Common myeloid progenitor, CD34-positive (primary cell): ENCODE measurements at regions not wholly inside any gene's neighbourhood (a gene's known extent, or its start where the extent isn't known, plus 50 kb on each side); places are given as distances from the start of the nearest gene placed in this dataset.

Experiments used
- CTCF ChIA-PET: fragments of 350-600 bp; sonication (Branson Sonifier 250); formaldehyde crosslinking; loops from one replicate; lab custom pipeline; 2021; ENCODE audit warnings: antibody characterized with exemption; lab: Charles Lee
- POLR2A ChIA-PET: fragments of 350-600 bp; sonication (Branson Sonifier 250); formaldehyde crosslinking; loops from one replicate; lab custom pipeline; 2021; ENCODE audit warnings: antibody characterized with exemption; lab: Charles Lee
- DNase-seq, 3 donors: peaks; one replicate each; pipeline versions ENCODE4 v3.0.0 to v3.0.0-alpha.2; 2013
- H3K27ac ChIP-seq, 2 experiments: 1 replicate in 1 of 2; 2 replicates in 1 of 2; pipeline ENCODE4 v1.7.0; 2013; ENCODE audit warnings: inconsistent platforms in 2 of 2, low read length in 2 of 2, mild to moderate bottlenecking in 2 of 2, low read depth in 1 of 2, moderate library complexity in 1 of 2; ENCODE audit not compliant: severe bottlenecking in 2 of 2, insufficient read depth in 1 of 2, poor library complexity in 1 of 2
- H3K27me3 ChIP-seq, 5 experiments: replicated peaks in 2 of 5; 1 replicate in 3 of 5; 2 replicates in 2 of 5; pipeline versions ENCODE4 v1.6.1 to v1.7.0; 2013; ENCODE audit warnings: low read length in 4 of 5, mild to moderate bottlenecking in 2 of 5, moderate library complexity in 2 of 5, inconsistent platforms in 1 of 5; ENCODE audit not compliant: insufficient read depth in 5 of 5, control insufficient read depth in 4 of 5
- H3K36me3 ChIP-seq, 4 experiments: 1 replicate in 2 of 4; 2 replicates in 2 of 4; pipeline versions ENCODE4 v1.6.1 to v1.7.0; 2013; ENCODE audit warnings: low read length in 3 of 4, control low read depth in 1 of 4, mild to moderate bottlenecking in 1 of 4; ENCODE audit not compliant: control insufficient read depth in 4 of 4, insufficient read depth in 4 of 4
- H3K4me1 ChIP-seq, 4 experiments: 1 replicate in 3 of 4; 2 replicates in 1 of 4; pipeline versions ENCODE4 v1.6.1 to v1.7.1; 2013; ENCODE audit warnings: low read length in 3 of 4, mild to moderate bottlenecking in 3 of 4, control low read depth in 1 of 4, inconsistent platforms in 1 of 4, moderate library complexity in 1 of 4; ENCODE audit not compliant: control insufficient read depth in 4 of 4, insufficient read depth in 4 of 4; ENCODE audit errors: control extremely low read depth in 1 of 4
- H3K4me3 ChIP-seq, 7 experiments: 1 replicate in 4 of 7; 2 replicates in 3 of 7; pipeline versions ENCODE4 v1.5.1 to v1.7.0; 2013; ENCODE audit warnings: mild to moderate bottlenecking in 7 of 7, low read length in 6 of 7, moderate library complexity in 6 of 7, inconsistent platforms in 2 of 7, low read depth in 2 of 7, control low read depth in 1 of 7; ENCODE audit not compliant: insufficient read depth in 4 of 7, control insufficient read depth in 1 of 7; ENCODE audit errors: extremely low read depth in 1 of 7
- H3K9me3 ChIP-seq, 5 experiments: 1 replicate in 4 of 5; 2 replicates in 1 of 5; pipeline versions ENCODE4 v1.6.1 to v1.7.1; 2013; ENCODE audit warnings: low read length in 4 of 5, mild to moderate bottlenecking in 2 of 5, inconsistent platforms in 1 of 5, low read depth in 1 of 5, moderate library complexity in 1 of 5; ENCODE audit not compliant: control insufficient read depth in 4 of 5, insufficient read depth in 2 of 5; ENCODE audit errors: control extremely low read depth in 1 of 5
- WGBS: methylation state at CpG from one replicate; pipeline ENCODE4 v1.1.5; 2013; ENCODE audit not compliant: insufficient coverage; 5-methylcytosine and 5-hydroxymethylcytosine counted together

DNA sequence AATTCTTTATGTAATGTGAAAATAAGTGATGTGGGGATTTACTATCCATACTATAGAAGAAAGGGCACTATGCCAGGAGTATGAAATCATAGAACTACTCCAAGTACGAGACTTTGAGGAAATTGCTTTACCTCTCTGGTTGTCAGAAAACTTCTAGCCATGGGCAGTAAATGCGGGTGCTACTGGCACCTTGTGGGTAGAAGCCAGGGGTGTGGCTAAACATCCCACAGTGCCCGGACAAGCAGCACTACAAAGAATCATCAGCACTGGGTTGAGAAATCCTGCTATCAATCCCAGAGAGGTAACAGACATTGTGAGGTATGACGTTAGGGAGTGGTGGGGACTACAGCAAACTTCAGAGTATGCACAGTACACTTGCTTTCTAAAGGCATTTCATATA, 453.5 kb upstream of the TNP1 start:
- no peak for DNase-seq
- H3K27me3 ChIP-seq, result peaks cover 0 to 62% (median 14%) of the 10 kb centered on the region in 5 experiments
- no peak overlapping the region for H3K4me3 ChIP-seq
- ChIA-PET POLR2A (no interaction called here), CTCF (no interaction called here)
- 94% methylated on average over 3 of the region's 4 CpGs for WGBS
- H3K27ac ChIP-seq, result no peak overlapping the region
- no peaks in the 10 kb centered on the region for H3K36me3 ChIP-seq
- peaks cover 2 to 14% (median 12%) of the 10 kb centered on the region in 5 experiments for H3K9me3 ChIP-seq
- H3K4me1 ChIP-seq, result peaks cover 0 to 15% (median 6%) of the 10 kb centered on the region in 4 experiments

GRCh38 chr2:217309056-217309455, 449.2 kb upstream of the TNP1 start:
- Histone ChIP-seq H3K9me3 (peaks cover 1 to 6% (median 2%) of the 10 kb centered on the region in 5 experiments), H3K27ac (no peak overlapping the region), H3K4me3 (no peak overlapping the region), H3K27me3 (peaks cover 2 to 50% (median 7%) of the 10 kb centered on the region in 5 experiments), H3K4me1 (no peaks in the 10 kb centered on the region), H3K36me3 (no peaks in the 10 kb centered on the region)
- DNase-seq, result no peak
- CTCF ChIA-PET, result no interaction called here
- 100% methylated on average over 1 of the region's 4 CpGs for WGBS
- POLR2A ChIA-PET, result no interaction called here

- ChIA-PET POLR2A (no interaction called here), CTCF (no interaction called here)
- Histone ChIP-seq H3K27ac (no peak overlapping the region), H3K36me3 (no peaks in the 10 kb centered on the region), H3K4me3 (no peak overlapping the region), H3K27me3 (peaks cover 0 to 42% (median 10%) of the 10 kb centered on the region in 5 experiments), H3K9me3 (peaks cover 1 to 6% (median 2%) of the 10 kb centered on the region in 5 experiments), H3K4me1 (no peaks in the 10 kb centered on the region)
- 96% methylated on average over 4 of the region's 4 CpGs for WGBS
- no peak for DNase-seq
These were observed 447.2 kb upstream of the TNP1 start for GRCh38 chr2:217307023-217307422.

DNA sequence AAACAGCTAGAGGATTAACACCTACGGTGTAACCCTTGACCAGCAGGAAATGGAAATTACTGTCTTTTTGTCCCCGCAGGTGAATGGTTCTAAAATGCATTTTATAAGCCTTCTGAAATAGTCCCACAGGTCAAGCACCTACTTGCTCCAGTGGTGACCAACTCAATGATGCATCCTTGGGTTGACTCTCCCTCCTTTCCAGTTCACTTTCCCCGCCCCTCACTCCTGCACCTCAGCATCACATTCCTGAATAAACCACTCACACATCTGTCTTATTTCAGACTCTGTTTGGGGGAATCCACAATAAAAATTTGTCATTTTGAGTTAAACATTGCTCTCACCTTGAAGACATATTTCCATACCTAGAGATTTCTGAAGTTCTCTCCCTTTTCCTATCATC, 446.0 kb upstream of the TNP1 start:
- no peaks in the 10 kb centered on the region for H3K36me3 ChIP-seq

DNA sequence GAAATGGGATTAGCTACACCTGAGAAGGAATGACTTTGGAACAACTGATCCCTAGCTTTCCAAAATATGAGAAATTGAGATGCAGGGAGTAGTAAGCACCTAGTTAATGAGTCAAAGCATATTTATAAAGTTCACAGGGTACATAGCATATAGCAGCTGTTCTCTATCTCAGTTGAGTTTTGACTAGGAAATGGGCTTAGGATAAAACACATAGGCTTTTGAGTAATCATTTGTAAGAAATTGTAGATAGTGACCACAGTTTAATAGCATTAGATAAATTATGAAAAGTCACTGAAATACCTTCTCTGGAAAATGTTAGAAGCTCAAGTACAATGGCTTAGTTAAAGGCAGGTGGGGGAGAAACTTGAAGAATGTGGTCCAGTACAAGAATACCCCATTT, 444.7 kb upstream of the TNP1 start:
- ChIA-PET CTCF (no interaction called here), POLR2A (no interaction called here)
- H3K36me3 ChIP-seq, result no peaks in the 10 kb centered on the region

More for the DNA sequence above, 446.0 kb upstream of the TNP1 start:
- WGBS, result 83% methylated on average over 3 of the region's 3 CpGs
- no peak overlapping the region for H3K4me3 ChIP-seq
- no peak for DNase-seq
- H3K27me3 ChIP-seq, result peaks cover 0 to 45% (median 12%) of the 10 kb centered on the region in 5 experiments
- peaks cover 2 to 6% (median 3%) of the 10 kb centered on the region in 5 experiments for H3K9me3 ChIP-seq
- ChIA-PET POLR2A (no interaction called here), CTCF (no interaction called here)
- H3K27ac ChIP-seq, result no peak overlapping the region
- H3K4me1 ChIP-seq, result no peaks in the 10 kb centered on the region

DNA sequence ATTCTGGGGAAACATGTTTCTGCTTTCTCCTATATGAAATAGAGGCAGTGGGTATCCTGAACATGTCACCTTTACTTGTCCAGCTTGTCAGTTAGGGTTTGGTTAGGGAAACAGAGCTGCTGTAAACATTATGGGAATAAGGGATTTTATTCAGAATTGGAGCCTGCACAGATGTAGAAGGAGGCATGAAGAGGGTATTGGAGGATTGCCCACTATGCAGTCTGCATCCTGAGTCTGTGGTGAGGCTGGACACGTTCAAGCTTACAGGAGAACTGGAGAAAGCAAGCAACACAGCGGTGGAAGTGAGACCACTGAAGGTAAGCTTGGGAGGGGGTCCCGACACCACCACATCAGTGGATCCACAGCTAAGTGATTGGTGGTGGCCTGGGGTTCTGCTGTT, 443.0 kb upstream of the TNP1 start:
- no peaks in the 10 kb centered on the region for H3K4me1 ChIP-seq
- H3K4me3 ChIP-seq, result no peak overlapping the region
- no peaks in the 10 kb centered on the region for H3K36me3 ChIP-seq
- peaks cover 0 to 24% (median 12%) of the 10 kb centered on the region in 5 experiments for H3K27me3 ChIP-seq
- POLR2A ChIA-PET, result no interaction called here
- 89% methylated on average over 3 of the region's 3 CpGs for WGBS
- H3K9me3 ChIP-seq, result peaks cover 0 to 2% (median 2%) of the 10 kb centered on the region in 5 experiments
- no peak overlapping the region for H3K27ac ChIP-seq
- DNase-seq, result no peak
- CTCF ChIA-PET, result no interaction called here

More for the DNA sequence above, 444.7 kb upstream of the TNP1 start:
- H3K27me3 ChIP-seq, result peaks cover 0 to 33% (median 12%) of the 10 kb centered on the region in 5 experiments
- DNase-seq, result no peak
- H3K4me3 ChIP-seq, result no peak overlapping the region
- no peak overlapping the region for H3K27ac ChIP-seq
- H3K9me3 ChIP-seq, result peaks cover 0 to 6% (median 2%) of the 10 kb centered on the region in 5 experiments
- no peaks in the 10 kb centered on the region for H3K4me1 ChIP-seq

- Histone ChIP-seq H3K4me1 (no peaks in the 10 kb centered on the region), H3K4me3 (no peak overlapping the region), H3K9me3 (peaks cover 2 to 13% (median 4%) of the 10 kb centered on the region in 5 experiments), H3K27ac (no peak overlapping the region), H3K36me3 (no peaks in the 10 kb centered on the region), H3K27me3 (peaks cover 0 to 15% (median 10%) of the 10 kb centered on the region in 5 experiments)
- ChIA-PET CTCF (no interaction called here), POLR2A (no interaction called here)
- 96% methylated on average over 3 of the region's 4 CpGs for WGBS
- no peak for DNase-seq
These were observed 441.5 kb upstream of the TNP1 start for GRCh38 chr2:217301142-217301925.
